ENCODE measurements at regions not wholly inside any gene's neighbourhood (a gene's known extent, or its start where the extent isn't known, plus 50 kb on each side); places are given as distances from the start of the nearest gene placed in this dataset.

DNA sequence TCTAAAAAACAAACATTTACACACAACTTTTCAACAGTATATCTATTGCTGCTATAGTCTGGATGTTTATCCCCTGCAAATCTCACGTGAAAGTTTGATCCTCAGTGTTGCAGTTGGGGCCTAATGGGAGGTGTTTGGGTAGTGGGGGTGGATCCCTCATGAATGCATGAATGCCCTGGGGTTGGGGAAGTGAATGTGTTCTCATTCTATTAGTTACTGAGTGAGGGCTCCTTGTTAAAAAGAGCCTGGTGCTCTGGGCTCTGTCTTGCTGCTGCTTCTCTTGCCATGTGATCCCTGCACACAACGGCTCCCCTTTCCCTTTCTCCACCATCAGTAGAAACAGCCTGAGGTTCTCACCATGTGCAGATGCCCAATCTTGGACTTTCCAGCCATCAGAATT lies 242.7 kb upstream of the HTR2A start:
- H3K9ac ChIP-seq (ENCODE audit: low read depth in 2 of 2, low read length in 2 of 2), result no peak overlapping the region
- TF ChIP-seq, protein P1, sequence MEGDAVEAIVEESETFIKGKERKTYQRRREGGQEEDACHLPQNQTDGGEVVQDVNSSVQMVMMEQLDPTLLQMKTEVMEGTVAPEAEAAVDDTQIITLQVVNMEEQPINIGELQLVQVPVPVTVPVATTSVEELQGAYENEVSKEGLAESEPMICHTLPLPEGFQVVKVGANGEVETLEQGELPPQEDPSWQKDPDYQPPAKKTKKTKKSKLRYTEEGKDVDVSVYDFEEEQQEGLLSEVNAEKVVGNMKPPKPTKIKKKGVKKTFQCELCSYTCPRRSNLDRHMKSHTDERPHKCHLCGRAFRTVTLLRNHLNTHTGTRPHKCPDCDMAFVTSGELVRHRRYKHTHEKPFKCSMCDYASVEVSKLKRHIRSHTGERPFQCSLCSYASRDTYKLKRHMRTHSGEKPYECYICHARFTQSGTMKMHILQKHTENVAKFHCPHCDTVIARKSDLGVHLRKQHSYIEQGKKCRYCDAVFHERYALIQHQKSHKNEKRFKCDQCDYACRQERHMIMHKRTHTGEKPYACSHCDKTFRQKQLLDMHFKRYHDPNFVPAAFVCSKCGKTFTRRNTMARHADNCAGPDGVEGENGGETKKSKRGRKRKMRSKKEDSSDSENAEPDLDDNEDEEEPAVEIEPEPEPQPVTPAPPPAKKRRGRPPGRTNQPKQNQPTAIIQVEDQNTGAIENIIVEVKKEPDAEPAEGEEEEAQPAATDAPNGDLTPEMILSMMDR (IDR thresholded peaks at IDR 0.05), result no peak
- no peaks in the 10 kb centered on the region for H3K4me1 ChIP-seq
- no peak for DNase-seq
- H3K36me3 ChIP-seq, result no peaks in the 10 kb centered on the region
- no peak overlapping the region for H3K27ac ChIP-seq
- intact Hi-C loops (cut with DNase I), result no loop called here
- no peaks in the 10 kb centered on the region for H3K27me3 ChIP-seq
- no peaks in the 10 kb centered on the region for H3K9me3 ChIP-seq
- H3K4me3 ChIP-seq, result no peak overlapping the region

DNA sequence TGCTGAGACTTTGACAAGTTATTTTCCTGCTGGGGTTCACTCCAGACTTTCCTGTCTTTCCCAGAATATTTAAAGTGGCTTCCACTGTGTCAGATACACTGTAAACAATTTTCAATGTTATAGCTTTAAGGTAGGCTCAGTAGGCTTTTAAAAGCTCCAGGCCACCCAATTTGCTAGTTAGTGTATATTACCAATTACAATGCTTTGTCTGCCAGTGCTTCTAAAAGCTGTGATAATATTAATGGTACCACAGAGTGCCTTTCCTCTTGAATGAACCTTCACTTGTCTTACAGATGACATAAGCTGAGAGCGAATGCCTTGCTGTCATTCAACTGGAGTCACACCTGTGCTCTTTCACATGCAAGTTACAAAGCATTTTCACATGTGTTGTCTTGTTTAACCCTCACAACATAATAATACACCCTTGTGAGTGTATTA lies 239.7 kb upstream of the HTR2A start:
- no peaks in the 10 kb centered on the region for H3K27me3 ChIP-seq
- DNase-seq, result no peak
- no peak overlapping the region for H3K27ac ChIP-seq

DNA sequence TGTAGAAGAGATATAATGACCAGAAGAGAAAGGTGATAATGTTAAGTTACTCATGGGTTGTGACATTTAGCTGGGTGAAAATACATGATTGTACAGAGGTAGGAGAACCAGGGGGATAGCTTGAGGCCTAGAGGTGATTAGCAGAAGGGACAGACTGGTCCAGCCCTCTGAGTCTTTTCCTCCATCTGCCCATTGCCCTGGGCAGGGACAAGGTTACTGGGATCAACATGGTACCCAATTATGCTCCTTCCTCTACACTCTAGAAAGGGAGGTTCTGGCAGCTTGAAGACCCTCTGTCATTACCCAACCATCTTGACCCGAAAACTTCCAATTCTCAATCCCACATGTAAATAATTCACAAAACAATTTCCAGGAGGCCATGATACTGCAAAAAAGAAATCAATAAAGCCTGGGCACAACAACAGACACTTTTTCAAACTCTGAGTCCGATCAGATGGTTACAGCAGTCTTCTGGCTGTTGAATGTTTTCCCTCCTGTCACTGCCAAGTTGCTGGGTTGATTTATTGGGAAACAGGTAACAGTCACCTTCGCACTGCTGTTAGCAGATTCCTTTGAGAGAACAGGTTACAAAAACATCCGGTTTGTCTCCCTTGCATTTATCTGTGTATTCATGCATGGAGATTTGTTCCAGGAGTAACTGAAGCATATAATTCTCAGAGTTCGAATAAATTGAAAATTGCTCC lies 239.1 kb upstream of the HTR2A start:
- DNase-seq, result no peak
- Histone ChIP-seq H3K27me3 (no peaks in the 10 kb centered on the region), H3K27ac (no peak overlapping the region), H3K9me3 (no peaks in the 10 kb centered on the region), H3K4me1 (no peaks in the 10 kb centered on the region), H3K9ac (ENCODE audit: low read depth in 2 of 2, low read length in 2 of 2) (no peak overlapping the region), H3K36me3 (no peaks in the 10 kb centered on the region), H3K4me3 (no peak overlapping the region)
- intact Hi-C loops (cut with DNase I), result no loop called here
- TF ChIP-seq, protein P1 (IDR thresholded peaks at IDR 0.05), result no peak

More for the DNA sequence above, 239.7 kb upstream of the HTR2A start:
- Histone ChIP-seq H3K9ac (ENCODE audit: low read depth in 2 of 2, low read length in 2 of 2) (no peak overlapping the region), H3K36me3 (no peaks in the 10 kb centered on the region), H3K4me3 (no peak overlapping the region), H3K4me1 (no peaks in the 10 kb centered on the region), H3K9me3 (no peaks in the 10 kb centered on the region)
- TF ChIP-seq, protein P1 (IDR thresholded peaks at IDR 0.05), result no peak
- intact Hi-C loops (cut with DNase I), result no loop called here

DNA sequence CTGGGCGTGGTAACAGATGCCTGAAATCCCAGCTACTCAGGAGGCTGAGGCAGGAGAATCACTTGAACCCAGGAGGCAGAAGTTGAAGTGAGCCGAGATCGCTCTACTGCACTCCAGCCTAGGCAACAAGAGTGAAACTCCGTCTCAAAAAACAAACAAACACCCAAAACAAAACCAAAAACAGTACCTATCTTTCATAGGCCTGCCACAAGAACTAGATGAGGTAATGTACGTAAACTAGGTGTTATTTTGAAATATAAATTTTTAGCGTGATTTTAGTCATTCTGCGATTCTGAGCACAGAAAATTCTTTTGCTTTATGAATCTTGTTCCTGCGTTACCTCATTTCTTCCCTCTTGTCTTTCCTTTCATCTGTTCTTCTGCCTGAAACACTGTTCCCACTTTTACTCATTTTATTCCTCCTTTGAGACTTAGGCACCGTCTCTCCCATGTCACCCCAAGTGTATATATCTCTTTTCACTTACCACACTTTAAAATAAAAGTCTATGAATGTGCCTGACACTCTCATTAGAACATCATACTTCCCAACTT lies 238.2 kb upstream of the HTR2A start:
- no peaks in the 10 kb centered on the region for H3K36me3 ChIP-seq
- H3K4me1 ChIP-seq, result no peaks in the 10 kb centered on the region
- H3K4me3 ChIP-seq, result no peak overlapping the region
- H3K9ac ChIP-seq (ENCODE audit: low read depth in 2 of 2, low read length in 2 of 2), result no peak overlapping the region
- no peak overlapping the region for H3K27ac ChIP-seq
- intact Hi-C loops (cut with DNase I), result no loop called here
- TF ChIP-seq, protein P1 (IDR thresholded peaks at IDR 0.05), result no peak
- no peaks in the 10 kb centered on the region for H3K27me3 ChIP-seq
- no peak for DNase-seq
- no peaks in the 10 kb centered on the region for H3K9me3 ChIP-seq

DNA sequence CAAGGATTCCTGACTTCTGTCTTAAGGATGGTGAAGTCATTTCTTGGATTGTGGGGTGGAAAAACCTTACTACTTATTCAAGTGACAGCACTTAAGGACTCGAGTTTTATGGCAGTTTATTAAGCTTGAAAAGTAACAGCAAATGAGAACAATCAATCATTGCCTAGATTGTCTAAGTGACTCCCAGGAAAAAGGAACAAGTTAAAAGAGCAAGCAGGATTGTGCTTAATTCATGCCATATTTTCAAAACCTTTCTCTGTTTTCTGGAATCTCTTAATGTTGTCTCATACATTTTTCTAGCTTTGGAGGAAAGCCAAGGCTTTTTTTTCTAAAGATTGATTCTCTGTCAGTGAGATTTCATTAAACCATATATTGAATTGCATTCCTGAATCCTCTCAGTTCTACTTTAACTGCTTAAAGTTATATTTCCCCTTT lies 236.2 kb upstream of the HTR2A start:
- TF ChIP-seq, protein P1 (IDR thresholded peaks at IDR 0.05), result no peak
- Histone ChIP-seq H3K4me3 (no peak overlapping the region), H3K27ac (no peak overlapping the region), H3K27me3 (no peaks in the 10 kb centered on the region), H3K4me1 (no peaks in the 10 kb centered on the region), H3K9me3 (no peaks in the 10 kb centered on the region), H3K9ac (ENCODE audit: low read depth in 2 of 2, low read length in 2 of 2) (no peak overlapping the region), H3K36me3 (no peaks in the 10 kb centered on the region)
- intact Hi-C loops (cut with DNase I), result no loop called here
- DNase-seq, result no peak

Measured in colonic mucosa (tissue), 4 donors.